IMR-90 (cell line): ENCODE measurements at regions not wholly inside any gene's neighbourhood (a gene's known extent, or its start where the extent isn't known, plus 50 kb on each side); places are given as distances from the start of the nearest gene placed in this dataset.

Experiments used
- ATAC-seq: fragments of 200-7000 bp; cut with Tn5 transposase; 2 replicates; pipeline ENCODE4 v1.9.1; 2020; ENCODE audit warnings: low read depth, mild to moderate bottlenecking, moderate library complexity
- BruUV-seq: library from RNA; stranded (reverse); fragments of 400-500 nt; replicated peaks from 2 replicates; lab custom pipeline; 2021; lab: Mats Ljungman, UMichigan
- CTCF ChIA-PET: fragments of 300-600 bp; formaldehyde crosslinking; extraction: SDS; loops from one replicate; lab custom pipeline; 2021; ENCODE audit warnings: antibody characterized with exemption; lab: Yijun Ruan, JAX
- POLR2A ChIA-PET: fragments of 300-600 bp; sonication (Branson Sonifier 250); formaldehyde crosslinking; loops from one replicate; lab custom pipeline; 2022; ENCODE audit warnings: antibody characterized with exemption; ENCODE audit not compliant: unreplicated experiment; lab: Charles Lee
- DNase-seq: peaks from one replicate; pipeline ENCODE4 v3.0.0; 2013
- H2AFZ ChIP-seq: replicated peaks from 2 replicates; pipeline ENCODE3; 2013; ENCODE audit warnings: low read length, mild to moderate bottlenecking; ENCODE audit not compliant: poor library complexity
- H2AK5ac ChIP-seq: 2 replicates; pipeline ENCODE4 v1.6.1; 2013; ENCODE audit warnings: low read depth, low read length, inconsistent platforms
- H2AK9ac ChIP-seq: replicated peaks from 2 replicates; pipeline ENCODE3; 2013; ENCODE audit warnings: mild to moderate bottlenecking, low read depth, low read length, moderate library complexity; ENCODE audit not compliant: poor library complexity
- H2BK120ac ChIP-seq: 2 replicates; pipeline ENCODE4 v1.6.1; 2013; ENCODE audit warnings: low read depth, low read length, inconsistent platforms
- H2BK15ac ChIP-seq: 3 replicates; pipeline ENCODE4 v1.6.1; 2013; ENCODE audit warnings: low read depth, low read length, inconsistent platforms
- H2BK20ac ChIP-seq: 2 replicates; pipeline ENCODE4 v1.6.1; 2013; ENCODE audit warnings: low read depth, mild to moderate bottlenecking, inconsistent platforms, low read length, moderate library complexity
- H2BK5ac ChIP-seq: 2 replicates; pipeline ENCODE4 v1.6.1; 2013; ENCODE audit warnings: mild to moderate bottlenecking, low read depth, low read length, inconsistent platforms; ENCODE audit not compliant: poor library complexity, severe bottlenecking
- H3K14ac ChIP-seq: replicated peaks from 2 replicates; pipeline ENCODE4 v1.6.1; 2013; ENCODE audit warnings: low read depth, low read length, inconsistent platforms
- H3K18ac ChIP-seq: 2 replicates; pipeline ENCODE4 v1.6.1; 2013; ENCODE audit warnings: low read depth, low read length, control low read depth
- H3K23ac ChIP-seq: 2 replicates; pipeline ENCODE4 v1.6.1; 2013; ENCODE audit warnings: low read depth, low read length, inconsistent platforms
- H3K27ac ChIP-seq: 2 replicates; pipeline ENCODE4 v1.5.1; 2013; ENCODE audit warnings: mild to moderate bottlenecking, control low read depth, low read length; ENCODE audit not compliant: insufficient read depth
- H3K27me3 ChIP-seq: 2 replicates; pipeline ENCODE4 v1.6.1; 2013; ENCODE audit warnings: low read length; ENCODE audit not compliant: control insufficient read depth, insufficient read depth
- H3K36me3 ChIP-seq: 2 replicates; pipeline ENCODE4 v1.6.1; 2013; ENCODE audit warnings: low read length, mixed read lengths; ENCODE audit not compliant: control insufficient read depth, insufficient read depth
- H3K4ac ChIP-seq: 2 replicates; pipeline ENCODE4 v1.6.1; 2013; ENCODE audit warnings: low read depth, low read length, inconsistent platforms
- H3K4me1 ChIP-seq: 2 replicates; pipeline ENCODE4 v1.6.1; 2013; ENCODE audit warnings: low read length, mixed read lengths; ENCODE audit not compliant: control insufficient read depth, insufficient read depth
- H3K4me2 ChIP-seq: 2 replicates; pipeline ENCODE4 v1.6.1; 2013; ENCODE audit warnings: low read depth, mild to moderate bottlenecking, control low read depth, low read length, moderate library complexity
- H3K4me3 ChIP-seq: 2 replicates; pipeline ENCODE4 v1.5.1; 2013; ENCODE audit warnings: low read depth, mild to moderate bottlenecking, control low read depth, low read length, moderate library complexity; ENCODE audit not compliant: insufficient read depth
- H3K56ac ChIP-seq: 2 replicates; pipeline ENCODE4 v1.6.1; 2013; ENCODE audit warnings: low read length, inconsistent platforms; ENCODE audit not compliant: insufficient read depth; ENCODE audit errors: extremely low read depth
- H3K79me1 ChIP-seq, 2 experiments: 2 replicates each; pipeline ENCODE4 v1.6.1; 2013; ENCODE audit warnings: low read length in 2 of 2, inconsistent platforms in 1 of 2, low read depth in 1 of 2
- H3K9ac ChIP-seq: 2 replicates; pipeline ENCODE4 v1.6.1; 2013; ENCODE audit warnings: low read depth, low read length, control low read depth
- H3K9me1 ChIP-seq: 2 replicates; pipeline ENCODE4 v1.6.1; 2013; ENCODE audit warnings: low read length, inconsistent platforms; ENCODE audit not compliant: insufficient read depth
- H3K9me3 ChIP-seq: 2 replicates; pipeline ENCODE4 v1.6.1; 2013; ENCODE audit warnings: low read length; ENCODE audit not compliant: control insufficient read depth, insufficient read depth
- H4K20me1 ChIP-seq: 2 replicates; pipeline ENCODE4 v1.6.1; 2013; ENCODE audit warnings: low read length, inconsistent platforms; ENCODE audit not compliant: insufficient read depth
- H4K5ac ChIP-seq: 2 replicates; pipeline ENCODE4 v1.6.1; 2013; ENCODE audit warnings: mild to moderate bottlenecking, low read depth, low read length, control low read depth
- H4K8ac ChIP-seq, 2 experiments: 2 replicates each; pipeline ENCODE4 v1.6.1; 2013; ENCODE audit warnings: low read depth in 2 of 2, low read length in 2 of 2, control low read depth in 1 of 2, inconsistent platforms in 1 of 2
- H4K91ac ChIP-seq: 2 replicates; pipeline ENCODE4 v1.6.1; 2013; ENCODE audit warnings: low read depth, low read length, inconsistent platforms; ENCODE audit not compliant: insufficient read depth
- BHLHE40 ChIP-seq: fragments of 150-350 bp; IDR thresholded peaks from 2 replicates; pipeline ENCODE4 v1.6.1; 2016; ENCODE audit warnings: mild to moderate bottlenecking, low read depth, low read length
- CEBPB ChIP-seq: IDR thresholded peaks from 2 replicates; pipeline ENCODE4 v1.6.1; 2012; ENCODE audit warnings: low read depth, low read length, improper control_type of control experiment
- CHD1 ChIP-seq: IDR thresholded peaks from 2 replicates; pipeline ENCODE4 v1.6.1; 2012; ENCODE audit warnings: low read depth, low read length, improper control_type of control experiment
- CTCF ChIP-seq: conservative IDR thresholded peaks from 2 replicates; pipeline ENCODE4 v1.5.1; 2012; ENCODE audit warnings: mild to moderate bottlenecking, low read depth, low read length, improper control_type of control experiment
- FOS ChIP-seq: fragments of 150-350 bp; IDR thresholded peaks from 2 replicates; pipeline ENCODE4 v1.6.1; 2016; ENCODE audit warnings: low read depth, low read length
- MAFK ChIP-seq: IDR thresholded peaks from 2 replicates; pipeline ENCODE4 v1.6.1; 2012; ENCODE audit warnings: low read depth, low read length, improper control_type of control experiment
- MAZ ChIP-seq: IDR thresholded peaks from 2 replicates; pipeline ENCODE4 v1.6.1; 2012; ENCODE audit warnings: low read depth, mild to moderate bottlenecking, low read length, improper control_type of control experiment, moderate library complexity, borderline replicate concordance
- MXI1 ChIP-seq: IDR thresholded peaks from 2 replicates; pipeline ENCODE4 v1.6.1; 2012; ENCODE audit warnings: low read depth, mild to moderate bottlenecking, low read length, moderate library complexity, borderline replicate concordance
- RAD21 ChIP-seq: IDR thresholded peaks from 2 replicates; pipeline ENCODE4 v1.6.1; 2012; ENCODE audit warnings: low read length, improper control_type of control experiment
- SMC3 ChIP-seq: fragments of 150-350 bp; IDR thresholded peaks from 2 replicates; pipeline ENCODE4 v1.6.1; 2016; ENCODE audit warnings: low read depth, mild to moderate bottlenecking, antibody characterized with exemption, low read length, moderate library complexity
- WGBS, 2 experiments: methylation state at CpG; one replicate each; pipeline versions ENCODE4 v1.1.5 to v1.1.7; 2013; ENCODE audit warnings: missing lambda C conversion rate in 2 of 2; ENCODE audit not compliant: insufficient read length in 1 of 2; ENCODE audit errors: extremely low coverage in 2 of 2; 5-methylcytosine and 5-hydroxymethylcytosine counted together
- dilution Hi-C: fragments of 300-500 bp; cut with HindIII; formaldehyde crosslinking; loops from one replicate; pipeline ENCODE4 v1.14.3; 2018; ENCODE audit warnings: low sequenced_read_pairs; ENCODE audit not compliant: unreplicated experiment
- in situ Hi-C: fragments of 300-500 bp; cut with MboI; formaldehyde crosslinking; loops from 3 replicates; pipeline ENCODE4 v1.14.3; 2019; ENCODE audit warnings: low sequenced_read_pairs, inconsistent platforms, mixed read lengths
- intact Hi-C: fragments of 100-400 bp; cut with micrococcal nuclease; formaldehyde crosslinking; loops from 2 replicates; pipeline ENCODE4 v1.10.0; 2022
- TF ChIP-seq, protein P1 (sequence below): fragments of 150-350 bp; IDR thresholded peaks from 2 replicates; pipeline ENCODE4 v1.6.1; 2017; ENCODE audit warnings: mild to moderate bottlenecking, antibody characterized with exemption, low read length, low read depth

GRCh38 chr1:119310301-119310700 lies 58.3 kb upstream of the HAO2 start:
- intact Hi-C loops = no loop called here
- Histone ChIP-seq H3K9me3 (no peaks in the 10 kb centered on the region), H3K4ac (no peak overlapping the region), H3K9me1 (no peaks in the 10 kb centered on the region), H3K9ac (no peak overlapping the region), H3K36me3 (no peaks in the 10 kb centered on the region), H2AK5ac (no peak overlapping the region), H3K56ac (no peak overlapping the region), H2BK15ac (no peak overlapping the region), H3K4me2 (no peak overlapping the region), H3K23ac (no peak overlapping the region), H2BK5ac (no peak overlapping the region), H3K27ac (no peak overlapping the region), H3K4me3 (no peak overlapping the region), H3K27me3 (no peaks in the 10 kb centered on the region; the same call in 1 of the 2 replicates), H2BK20ac (no peak overlapping the region), H3K18ac (no peak overlapping the region), H2BK120ac (no peak overlapping the region), H4K20me1 (no peaks in the 10 kb centered on the region), H3K14ac (no peak overlapping the region), H4K5ac (no peak overlapping the region), H3K4me1 (no peaks in the 10 kb centered on the region), H4K8ac (no peak overlapping the region), H3K79me1 (no peaks in the 10 kb centered on the region), H2AK9ac (no peak overlapping the region), H2AFZ (no peak overlapping the region), H4K91ac (no peak overlapping the region)
- dilution Hi-C loops = no loop called here
- WGBS, 2 experiments = no CpG with 5 or more reads among the region's 3 CpGs
- no TSS peak for BruUV-seq
- TF ChIP-seq MAFK (no peak), SMC3 (no peak), MAZ (no peak), RAD21 (no peak), CEBPB (no peak), CHD1 (no peak), CTCF (no peak), MXI1 (no peak), FOS (no peak), BHLHE40 (no peak)
- TF ChIP-seq, protein P1, sequence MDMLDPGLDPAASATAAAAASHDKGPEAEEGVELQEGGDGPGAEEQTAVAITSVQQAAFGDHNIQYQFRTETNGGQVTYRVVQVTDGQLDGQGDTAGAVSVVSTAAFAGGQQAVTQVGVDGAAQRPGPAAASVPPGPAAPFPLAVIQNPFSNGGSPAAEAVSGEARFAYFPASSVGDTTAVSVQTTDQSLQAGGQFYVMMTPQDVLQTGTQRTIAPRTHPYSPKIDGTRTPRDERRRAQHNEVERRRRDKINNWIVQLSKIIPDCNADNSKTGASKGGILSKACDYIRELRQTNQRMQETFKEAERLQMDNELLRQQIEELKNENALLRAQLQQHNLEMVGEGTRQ = no peak
- POLR2A ChIA-PET = no interaction called here
- no peak for ATAC-seq
- CTCF ChIA-PET = interaction anchor here (0.7 kb wide), 1 partner anchor 544 kb away, joined by 3 read pairs; no protein-coding TSS in a partner anchor
- no peak for DNase-seq
- in situ Hi-C loops = no loop called here
